Gastrocnemius medialis (tissue), 4 donors: ENCODE measurements at regions not wholly inside any gene's neighbourhood (a gene's known extent, or its start where the extent isn't known, plus 50 kb on each side); places are given as distances from the start of the nearest gene placed in this dataset.

Experiments used
- ATAC-seq, 2 donors: fragments of 150-250 bp; one replicate each; pipeline ENCODE4 v1.9.1; 2016
- DNase-seq, 2 donors: peaks; one replicate each; pipeline ENCODE4 v3.0.0-alpha.2; 2019
- H3K27ac ChIP-seq, 4 donors: fragments of 200-600 bp; sonication (generic); 1 replicate in 1 of 4; 2 replicates in 3 of 4; pipeline ENCODE4 v1.5.1; 2016 to 2018; ENCODE audit warnings: mild to moderate bottlenecking in 2 of 4, moderate library complexity in 1 of 4
- H3K27me3 ChIP-seq, 3 donors: fragments of 200-600 bp; sonication (generic) in 2 of 3; 1 replicate in 1 of 3; 2 replicates in 2 of 3; pipeline versions ENCODE4 v1.5.1 to v1.6.0; 2016 to 2019; ENCODE audit warnings: mild to moderate bottlenecking in 1 of 3, moderate library complexity in 1 of 3
- H3K36me3 ChIP-seq, 2 donors: fragments of 200-600 bp; sonication (generic) in 1 of 2; one replicate each; pipeline ENCODE4 v1.5.1; 2017 to 2018
- H3K4me1 ChIP-seq, 2 donors: fragments of 200-600 bp; sonication (generic) in 1 of 2; one replicate each; pipeline ENCODE4 v1.5.1; 2016 to 2017; ENCODE audit warnings: mild to moderate bottlenecking in 2 of 2
- H3K4me3 ChIP-seq, 4 donors: fragments of 200-600 bp; sonication (generic) in 3 of 4; 1 replicate in 1 of 4; 2 replicates in 3 of 4; pipeline ENCODE4 v1.5.1; 2016 to 2019; ENCODE audit warnings: mild to moderate bottlenecking in 2 of 4
- H3K9me3 ChIP-seq, 3 donors: fragments of 200-600 bp; sonication (generic) in 2 of 3; 1 replicate in 1 of 3; 2 replicates in 2 of 3; pipeline ENCODE4 v1.5.1; 2016 to 2019
- CTCF ChIP-seq, 5 experiments: fragments of 450-650 bp in 3 of 5; fragments of 200-600 bp in 2 of 5; sonication (generic) in 2 of 5; IDR thresholded peaks in 4 of 5; conservative IDR thresholded peaks in 1 of 5; 1 replicate in 4 of 5; 2 replicates in 1 of 5; pipeline ENCODE4 v1.5.1; 2016 to 2019; ENCODE audit warnings: antibody characterized with exemption in 5 of 5, mild to moderate bottlenecking in 3 of 5, moderate library complexity in 3 of 5
- POLR2A ChIP-seq, 2 donors: fragments of 450-650 bp; IDR thresholded peaks; one replicate each; pipeline ENCODE4 v1.6.1; 2017; ENCODE audit warnings: antibody characterized with exemption in 2 of 2, mild to moderate bottlenecking in 2 of 2, moderate library complexity in 2 of 2
- in situ Hi-C, 4 donors: fragments of 200-750 bp; cut with MboI; loops; one replicate each; pipeline versions ENCODE4 v1.15.0 to v1.8.0; 2017; ENCODE audit warnings: low sequenced_read_pairs in 4 of 4
- intact Hi-C: fragments of 100-400 bp; cut with DNase I; formaldehyde crosslinking; loops from one replicate; pipeline ENCODE4 v1.15.1; 2023; ENCODE audit warnings: low total_unique reads

GRCh38 chr12:66733321-66733720, 54.4 kb upstream of the GRIP1 start:
- Histone ChIP-seq H3K36me3 (no peaks in the 10 kb centered on the region), H3K9me3 (no peaks in the 10 kb centered on the region), H3K4me1 (no peaks in the 10 kb centered on the region), H3K4me3 (no peak overlapping the region), H3K27ac (no peak overlapping the region), H3K27me3 (no peaks in the 10 kb centered on the region)
- DNase-seq (no peak), ATAC-seq (no peak)
- intact Hi-C loops (no loop called here), in situ Hi-C loops (no loop called here)
- no peak for TF ChIP-seq POLR2A (IDR thresholded peaks at IDR 0.05)
- no peak for TF ChIP-seq CTCF (IDR thresholded peaks at IDR 0.05 in 4 of 5, conservative IDR thresholded peaks at IDR 0.05 in 1 of 5)

- H3K4me3 ChIP-seq = no peak overlapping the region
- ATAC-seq = no peak
- no peak for TF ChIP-seq POLR2A (IDR thresholded peaks at IDR 0.05)
- TF ChIP-seq CTCF (IDR thresholded peaks at IDR 0.05 in 4 of 5, conservative IDR thresholded peaks at IDR 0.05 in 1 of 5) = no peak
Observed at GRCh38 chr12:66733839-66734238, 55.0 kb upstream of the GRIP1 start.

GRCh38 chr12:66735275-66735674, 56.4 kb upstream of the GRIP1 start:
- DNase-seq = no peak
- Histone ChIP-seq H3K4me1 (no peaks in the 10 kb centered on the region), H3K9me3 (no peaks in the 10 kb centered on the region), H3K4me3 (no peak overlapping the region), H3K36me3 (no peaks in the 10 kb centered on the region), H3K27me3 (no peaks in the 10 kb centered on the region), H3K27ac (no peak overlapping the region)
- intact Hi-C loops = no loop called here
- ATAC-seq = no peak
- TF ChIP-seq CTCF (IDR thresholded peaks at IDR 0.05 in 4 of 5, conservative IDR thresholded peaks at IDR 0.05 in 1 of 5) = no peak
- TF ChIP-seq POLR2A (IDR thresholded peaks at IDR 0.05) = no peak
- in situ Hi-C loops = no loop called here

More at GRCh38 chr12:66733839-66734238, 55.0 kb upstream of the GRIP1 start:
- H3K27me3 ChIP-seq = no peaks in the 10 kb centered on the region
- H3K36me3 ChIP-seq = no peaks in the 10 kb centered on the region
- no peak overlapping the region for H3K27ac ChIP-seq
- no peaks in the 10 kb centered on the region for H3K4me1 ChIP-seq
- in situ Hi-C loops = no loop called here
- intact Hi-C loops = no loop called here
- no peak for DNase-seq
- no peaks in the 10 kb centered on the region for H3K9me3 ChIP-seq

GRCh38 chr12:66736931-66737330, 58.1 kb upstream of the GRIP1 start:
- no peak for TF ChIP-seq CTCF (IDR thresholded peaks at IDR 0.05 in 4 of 5, conservative IDR thresholded peaks at IDR 0.05 in 1 of 5)
- TF ChIP-seq POLR2A (IDR thresholded peaks at IDR 0.05) = no peak
- Histone ChIP-seq H3K4me1 (no peaks in the 10 kb centered on the region), H3K27ac (no peak overlapping the region), H3K9me3 (no peaks in the 10 kb centered on the region), H3K36me3 (no peaks in the 10 kb centered on the region), H3K4me3 (no peak overlapping the region), H3K27me3 (no peaks in the 10 kb centered on the region)
- in situ Hi-C loops (no loop called here), intact Hi-C loops (no loop called here)
- DNase-seq = no peak
- ATAC-seq = no peak

GRCh38 chr12:66739266-66739665, 60.4 kb upstream of the GRIP1 start:
- Histone ChIP-seq H3K4me1 (no peaks in the 10 kb centered on the region), H3K27ac (no peak overlapping the region), H3K4me3 (no peak overlapping the region), H3K27me3 (no peaks in the 10 kb centered on the region), H3K9me3 (no peaks in the 10 kb centered on the region), H3K36me3 (no peaks in the 10 kb centered on the region)
- in situ Hi-C loops (no loop called here), intact Hi-C loops (no loop called here)
- TF ChIP-seq POLR2A (IDR thresholded peaks at IDR 0.05) (no peak), CTCF (IDR thresholded peaks at IDR 0.05 in 4 of 5, conservative IDR thresholded peaks at IDR 0.05 in 1 of 5) (no peak)
- no peak for DNase-seq
- no peak for ATAC-seq
